Bronchial epithelial cell (primary cell): ENCODE measurements at regions not wholly inside any gene's neighbourhood (a gene's known extent, or its start where the extent isn't known, plus 50 kb on each side); places are given as distances from the start of the nearest gene placed in this dataset.

Experiments
- DNase-seq: peaks from one replicate; pipeline ENCODE4 v3.0.0-alpha.2; 2010; ENCODE audit warnings: low read depth
- FAIRE-seq: peaks from 2 replicates; lab custom pipeline; 2011; peaks lifted over from hg19 to GRCh38; lab: Jason Lieb, UNC
- H3K27me3 ChIP-seq: 2 replicates; pipeline ENCODE4 v1.5.1; 2011; ENCODE audit warnings: low read length; ENCODE audit not compliant: control insufficient read depth, insufficient read depth
- H3K36me3 ChIP-seq: 2 replicates; pipeline ENCODE4 v1.5.1; 2011; ENCODE audit warnings: low read length; ENCODE audit not compliant: control insufficient read depth, insufficient read depth
- H3K4me3 ChIP-seq: 2 replicates; pipeline ENCODE4 v1.5.1; 2011; ENCODE audit warnings: mild to moderate bottlenecking, low read depth, low read length, control low read depth
- TF ChIP-seq, protein P1 (sequence below): IDR thresholded peaks from 2 replicates; pipeline ENCODE4 v1.5.1; 2011; ENCODE audit warnings: mild to moderate bottlenecking, moderate library complexity, low read length, control low read depth, inconsistent platforms; ENCODE audit not compliant: insufficient read depth, severe bottlenecking

DNA sequence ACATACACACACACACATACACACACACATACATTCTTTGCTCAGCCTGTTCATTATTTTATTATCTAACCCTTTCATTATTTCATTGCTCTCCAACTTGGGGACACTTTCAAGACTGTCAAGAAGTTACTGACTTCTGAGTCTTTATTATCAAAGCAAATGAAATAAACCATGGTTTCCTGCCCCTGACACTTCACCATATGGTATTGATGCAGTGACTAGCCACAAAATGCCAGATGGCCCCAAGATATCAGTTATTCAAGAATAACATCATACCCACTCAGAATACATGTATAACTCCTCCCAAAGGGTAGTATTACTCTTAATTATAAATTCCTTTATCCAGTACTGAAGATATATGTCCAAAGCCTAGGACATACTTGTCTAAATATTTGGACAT is 197.3 kb downstream of the MRPL39 start:
- TF ChIP-seq, protein P1, sequence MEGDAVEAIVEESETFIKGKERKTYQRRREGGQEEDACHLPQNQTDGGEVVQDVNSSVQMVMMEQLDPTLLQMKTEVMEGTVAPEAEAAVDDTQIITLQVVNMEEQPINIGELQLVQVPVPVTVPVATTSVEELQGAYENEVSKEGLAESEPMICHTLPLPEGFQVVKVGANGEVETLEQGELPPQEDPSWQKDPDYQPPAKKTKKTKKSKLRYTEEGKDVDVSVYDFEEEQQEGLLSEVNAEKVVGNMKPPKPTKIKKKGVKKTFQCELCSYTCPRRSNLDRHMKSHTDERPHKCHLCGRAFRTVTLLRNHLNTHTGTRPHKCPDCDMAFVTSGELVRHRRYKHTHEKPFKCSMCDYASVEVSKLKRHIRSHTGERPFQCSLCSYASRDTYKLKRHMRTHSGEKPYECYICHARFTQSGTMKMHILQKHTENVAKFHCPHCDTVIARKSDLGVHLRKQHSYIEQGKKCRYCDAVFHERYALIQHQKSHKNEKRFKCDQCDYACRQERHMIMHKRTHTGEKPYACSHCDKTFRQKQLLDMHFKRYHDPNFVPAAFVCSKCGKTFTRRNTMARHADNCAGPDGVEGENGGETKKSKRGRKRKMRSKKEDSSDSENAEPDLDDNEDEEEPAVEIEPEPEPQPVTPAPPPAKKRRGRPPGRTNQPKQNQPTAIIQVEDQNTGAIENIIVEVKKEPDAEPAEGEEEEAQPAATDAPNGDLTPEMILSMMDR: no peak
- DNase-seq: no peak
- Histone ChIP-seq H3K36me3 (no peaks in the 10 kb centered on the region), H3K27me3 (no peaks in the 10 kb centered on the region), H3K4me3 (no peak overlapping the region)
- no peak for FAIRE-seq

DNA sequence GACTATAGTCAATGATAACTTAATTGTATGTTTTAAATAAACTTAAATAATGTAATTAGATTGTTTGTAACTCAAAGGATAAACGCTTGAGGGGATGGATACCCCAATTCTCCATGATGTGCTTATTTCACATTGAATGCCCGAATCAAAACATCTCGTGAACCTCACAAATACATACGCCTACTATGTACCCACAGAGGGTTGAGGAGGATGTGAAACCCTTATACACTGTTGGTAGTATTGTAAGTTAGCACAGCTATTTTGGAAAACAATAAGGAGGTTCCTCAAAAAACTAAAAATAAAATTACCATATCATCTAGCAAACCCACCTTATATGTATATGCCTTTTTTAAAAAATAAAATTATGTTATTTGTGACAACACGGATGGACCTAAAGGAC is 198.6 kb downstream of the MRPL39 start:
- no peak overlapping the region for H3K4me3 ChIP-seq
- DNase-seq: no peak
- H3K27me3 ChIP-seq: no peaks in the 10 kb centered on the region
- FAIRE-seq: no peak
- no peaks in the 10 kb centered on the region for H3K36me3 ChIP-seq
- TF ChIP-seq, protein P1: no peak

DNA sequence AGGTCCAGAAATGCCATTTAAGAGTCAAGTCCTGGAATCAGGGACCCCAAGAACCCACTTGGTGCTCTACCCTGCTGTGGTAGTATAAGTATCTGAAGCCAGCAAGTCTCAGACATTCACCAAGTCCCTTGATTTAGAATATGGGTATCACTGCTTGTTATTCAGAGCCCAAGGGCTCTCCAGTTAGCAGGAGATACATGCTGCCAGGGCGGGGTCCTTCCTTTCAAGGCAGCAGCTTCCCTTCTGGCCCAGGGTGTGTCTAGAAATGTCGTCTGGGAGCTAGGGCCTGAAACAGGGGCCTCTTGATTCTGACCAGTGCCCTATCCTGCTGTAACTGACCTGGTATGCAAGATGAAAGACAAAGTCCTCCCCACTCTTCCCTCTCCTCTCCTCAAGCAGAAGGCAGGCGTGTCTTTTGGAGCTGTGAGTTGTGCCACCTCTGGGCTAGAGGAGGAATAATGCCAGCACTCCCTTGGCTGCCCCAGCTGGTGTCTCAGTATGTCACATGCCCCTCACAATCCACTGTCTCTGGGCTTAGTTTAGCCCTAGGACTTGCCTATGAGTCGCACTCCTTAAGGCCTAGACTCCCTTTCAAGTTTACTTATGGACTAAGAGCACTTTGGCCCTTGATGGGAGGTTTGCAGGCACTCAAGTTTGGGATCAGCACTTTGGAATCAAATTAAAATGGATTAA is 200.2 kb downstream of the MRPL39 start:
- DNase-seq (no peak), FAIRE-seq (no peak)
- H3K36me3 ChIP-seq: no peaks in the 10 kb centered on the region
- H3K27me3 ChIP-seq: no peaks in the 10 kb centered on the region
- no peak overlapping the region for H3K4me3 ChIP-seq
- TF ChIP-seq, protein P1: no peak

DNA sequence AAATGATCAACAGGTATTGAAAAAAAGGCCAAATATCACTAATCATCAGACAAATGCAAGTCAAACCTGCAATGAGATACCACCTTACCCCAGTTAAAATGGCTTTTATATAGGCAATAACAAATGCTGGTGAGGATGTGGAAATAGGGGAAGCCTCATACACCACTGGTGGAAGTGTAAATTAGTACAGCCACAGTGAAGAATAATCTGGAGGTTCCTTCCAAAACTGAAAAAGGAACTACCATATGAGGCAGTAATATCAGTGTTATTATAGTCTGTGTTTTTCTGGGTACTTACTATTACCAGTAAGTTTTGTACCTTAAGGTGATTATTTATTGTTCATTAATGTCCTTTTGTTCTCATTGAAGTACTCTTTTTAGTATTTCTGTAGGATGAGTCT is 201.3 kb downstream of the MRPL39 start:
- Histone ChIP-seq H3K4me3 (no peak overlapping the region), H3K36me3 (no peaks in the 10 kb centered on the region), H3K27me3 (no peaks in the 10 kb centered on the region)
- DNase-seq (no peak), FAIRE-seq (no peak)
- TF ChIP-seq, protein P1: no peak

DNA sequence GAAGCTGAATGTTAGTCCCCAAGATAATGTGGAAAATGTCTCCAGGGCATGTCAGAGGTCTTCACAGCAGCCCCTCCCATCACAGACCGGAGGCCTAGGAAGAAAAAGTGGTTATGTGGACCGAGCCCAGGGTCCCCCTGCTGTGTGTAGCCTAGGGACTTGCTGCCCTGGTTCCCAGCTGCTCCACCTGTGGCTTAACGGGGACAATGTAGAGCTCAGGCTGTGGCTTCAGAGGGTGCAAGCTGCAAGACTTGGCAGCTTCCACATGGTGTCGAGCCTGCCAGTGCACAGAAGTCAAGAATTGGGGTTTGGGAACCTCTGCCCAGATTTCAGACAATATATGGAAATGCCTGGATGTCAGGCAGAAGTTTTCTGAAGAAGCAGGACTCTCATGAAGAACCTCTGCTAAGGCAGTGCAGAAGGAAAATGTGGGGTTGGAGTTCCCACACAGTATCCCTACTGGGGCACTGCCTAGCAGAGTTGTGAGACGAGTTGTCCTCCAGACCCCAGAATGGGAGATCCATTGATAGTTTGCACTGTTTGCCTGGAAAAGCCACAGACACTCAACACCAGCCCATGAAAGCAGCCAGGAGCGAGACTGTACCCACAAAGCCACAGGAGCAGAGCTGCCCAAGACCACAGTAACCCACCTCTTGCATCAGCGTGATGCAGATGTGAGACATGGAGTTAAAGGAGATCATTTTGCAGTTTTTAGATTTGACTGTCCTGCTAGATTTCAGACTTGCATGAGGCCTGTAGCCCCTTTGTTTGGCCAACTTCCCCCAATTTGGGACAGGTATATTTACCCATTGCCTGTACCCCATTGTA is 204.9 kb downstream of the MRPL39 start:
- no peaks in the 10 kb centered on the region for H3K36me3 ChIP-seq
- no peaks in the 10 kb centered on the region for H3K27me3 ChIP-seq
- FAIRE-seq (no peak), DNase-seq (no peak)
- no peak overlapping the region for H3K4me3 ChIP-seq
- TF ChIP-seq, protein P1: no peak

DNA sequence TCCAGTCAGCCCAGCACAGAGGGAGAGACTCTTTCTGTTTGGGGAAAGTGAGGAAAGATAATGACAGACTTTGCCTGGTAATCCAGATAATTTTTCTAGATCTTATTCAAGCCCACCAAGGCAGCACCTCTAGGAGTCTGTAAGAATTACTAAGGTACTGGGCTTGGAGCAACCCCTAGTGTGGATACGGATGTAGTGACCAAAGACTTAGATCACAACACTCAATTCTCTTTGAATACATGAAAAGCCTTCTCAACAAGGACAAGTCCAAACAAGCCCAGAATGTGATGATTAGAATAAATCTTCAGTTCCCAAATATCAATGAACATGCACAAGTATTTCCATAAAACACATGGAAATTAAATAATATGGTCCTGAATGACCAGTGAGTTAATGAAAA is 206.9 kb downstream of the MRPL39 start:
- no peaks in the 10 kb centered on the region for H3K36me3 ChIP-seq
- no peak overlapping the region for H3K4me3 ChIP-seq
- FAIRE-seq (no peak), DNase-seq (peak; percentile 20)
- TF ChIP-seq, protein P1: no peak
- H3K27me3 ChIP-seq: no peaks in the 10 kb centered on the region
